Adrenal gland (tissue), 9 donors: ENCODE measurements at regions not wholly inside any gene's neighbourhood (a gene's known extent, or its start where the extent isn't known, plus 50 kb on each side); places are given as distances from the start of the nearest gene placed in this dataset.

Experiments
- DNase-seq, 7 donors: peaks; one replicate each; pipeline ENCODE4 v3.0.0-alpha.2; 2019 to 2020
- H3K27ac ChIP-seq, 5 donors: fragments of 200-600 bp; sonication (generic) in 4 of 5; 1 replicate in 3 of 5; 2 replicates in 2 of 5; pipeline versions ENCODE4 v1.5.1 to v1.8.0; 2016 to 2020; ENCODE audit warnings: mild to moderate bottlenecking in 1 of 5
- H3K27me3 ChIP-seq: fragments of 200-600 bp; 2 replicates; pipeline ENCODE4 v1.8.0; 2021
- H3K36me3 ChIP-seq, 2 donors: fragments of 200-600 bp; replicated peaks in 1 of 2; 1 replicate in 1 of 2; 2 replicates in 1 of 2; pipeline versions ENCODE4 v1.5.1 to v1.8.0; 2018 to 2022
- H3K4me1 ChIP-seq, 2 donors: fragments of 200-600 bp; replicated peaks in 1 of 2; 1 replicate in 1 of 2; 2 replicates in 1 of 2; pipeline versions ENCODE4 v1.5.1 to v1.8.0; 2018 to 2021
- H3K4me3 ChIP-seq, 4 donors: fragments of 200-600 bp; sonication (generic) in 3 of 4; one replicate each; pipeline ENCODE4 v1.5.1; 2016 to 2018
- H3K9me3 ChIP-seq, 3 donors: fragments of 200-600 bp; sonication (generic) in 1 of 3; replicated peaks in 1 of 3; 1 replicate in 2 of 3; 2 replicates in 1 of 3; pipeline versions ENCODE4 v1.5.1 to v1.8.0; 2016 to 2021
- POLR2A ChIP-seq, 2 donors: fragments of 450-650 bp; IDR thresholded peaks; one replicate each; pipeline ENCODE4 v1.6.1; 2017; ENCODE audit warnings: antibody characterized with exemption in 2 of 2, mild to moderate bottlenecking in 2 of 2, moderate library complexity in 1 of 2
- WGBS, 4 donors: extraction: QIAGEN DNeasy Blood & Tissue Kit in 2 of 4; methylation state at CpG; one replicate each; pipeline versions ENCODE4 v1.1.5 to v1.1.7; 2013 to 2017; 5-methylcytosine and 5-hydroxymethylcytosine counted together
- intact Hi-C, 2 donors: fragments of 100-400 bp; cut with DNase I; formaldehyde crosslinking; loops; one replicate each; pipeline versions ENCODE4 v1.14.1 to v1.15.0; 2022 to 2023
- TF ChIP-seq, protein P1 (sequence below), 6 experiments: fragments of 450-650 bp in 4 of 6; fragments of 200-600 bp in 2 of 6; sonication (generic) in 1 of 6; IDR thresholded peaks; 1 replicate in 5 of 6; 2 replicates in 1 of 6; pipeline versions ENCODE4 v1.5.1 to v1.8.0; 2016 to 2021; ENCODE audit warnings: antibody characterized with exemption in 6 of 6, mild to moderate bottlenecking in 2 of 6, moderate library complexity in 1 of 6
- donor health status: healthy with polysubstance abuse.
- donor health status: Bipolar disorder and iron deficiency.
- donor health status: DM: yes; HTN: yes; CAD: no.
- donor health status: DM: no; HTN: no; CAD: no.
- donor health status: DM: no; HTN: no; CAD: no.

DNA sequence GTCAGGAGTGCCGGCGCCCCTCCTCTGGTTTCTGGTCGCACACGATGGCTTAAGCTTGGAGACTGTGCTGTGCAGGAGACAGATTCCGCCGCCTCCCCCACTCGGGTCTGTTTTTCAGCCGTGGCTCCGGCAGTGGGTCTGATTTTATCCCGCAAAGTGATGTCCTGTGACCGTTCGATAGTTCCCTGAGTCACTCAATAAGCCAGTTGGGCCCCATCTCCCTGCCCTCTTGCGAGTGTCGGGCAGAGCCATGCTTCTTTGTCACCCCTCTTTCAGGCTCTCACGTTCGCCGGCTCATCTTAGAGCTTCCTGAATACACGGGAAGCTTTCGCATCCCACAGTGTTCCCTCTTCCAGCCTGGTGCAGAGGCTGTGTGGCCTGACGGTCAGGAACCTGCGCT is 127.8 kb upstream of the RFLNA start:
- intact Hi-C loops = no loop called here
- DNase-seq = no peak
- H3K9me3 ChIP-seq = no peaks in the 10 kb centered on the region
- WGBS, 4 donors = 88 to 91% (median 89%) methylated on average over 15 to 21 of the region's 21 CpGs
- no peaks in the 10 kb centered on the region for H3K27me3 ChIP-seq
- TF ChIP-seq, protein P1, sequence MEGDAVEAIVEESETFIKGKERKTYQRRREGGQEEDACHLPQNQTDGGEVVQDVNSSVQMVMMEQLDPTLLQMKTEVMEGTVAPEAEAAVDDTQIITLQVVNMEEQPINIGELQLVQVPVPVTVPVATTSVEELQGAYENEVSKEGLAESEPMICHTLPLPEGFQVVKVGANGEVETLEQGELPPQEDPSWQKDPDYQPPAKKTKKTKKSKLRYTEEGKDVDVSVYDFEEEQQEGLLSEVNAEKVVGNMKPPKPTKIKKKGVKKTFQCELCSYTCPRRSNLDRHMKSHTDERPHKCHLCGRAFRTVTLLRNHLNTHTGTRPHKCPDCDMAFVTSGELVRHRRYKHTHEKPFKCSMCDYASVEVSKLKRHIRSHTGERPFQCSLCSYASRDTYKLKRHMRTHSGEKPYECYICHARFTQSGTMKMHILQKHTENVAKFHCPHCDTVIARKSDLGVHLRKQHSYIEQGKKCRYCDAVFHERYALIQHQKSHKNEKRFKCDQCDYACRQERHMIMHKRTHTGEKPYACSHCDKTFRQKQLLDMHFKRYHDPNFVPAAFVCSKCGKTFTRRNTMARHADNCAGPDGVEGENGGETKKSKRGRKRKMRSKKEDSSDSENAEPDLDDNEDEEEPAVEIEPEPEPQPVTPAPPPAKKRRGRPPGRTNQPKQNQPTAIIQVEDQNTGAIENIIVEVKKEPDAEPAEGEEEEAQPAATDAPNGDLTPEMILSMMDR (IDR thresholded peaks at IDR 0.05) = no peak
- TF ChIP-seq POLR2A (IDR thresholded peaks at IDR 0.05) = no peak
- H3K27ac ChIP-seq = no peak overlapping the region
- no peaks in the 10 kb centered on the region for H3K36me3 ChIP-seq
- H3K4me3 ChIP-seq = no peak overlapping the region
- no peaks in the 10 kb centered on the region for H3K4me1 ChIP-seq

DNA sequence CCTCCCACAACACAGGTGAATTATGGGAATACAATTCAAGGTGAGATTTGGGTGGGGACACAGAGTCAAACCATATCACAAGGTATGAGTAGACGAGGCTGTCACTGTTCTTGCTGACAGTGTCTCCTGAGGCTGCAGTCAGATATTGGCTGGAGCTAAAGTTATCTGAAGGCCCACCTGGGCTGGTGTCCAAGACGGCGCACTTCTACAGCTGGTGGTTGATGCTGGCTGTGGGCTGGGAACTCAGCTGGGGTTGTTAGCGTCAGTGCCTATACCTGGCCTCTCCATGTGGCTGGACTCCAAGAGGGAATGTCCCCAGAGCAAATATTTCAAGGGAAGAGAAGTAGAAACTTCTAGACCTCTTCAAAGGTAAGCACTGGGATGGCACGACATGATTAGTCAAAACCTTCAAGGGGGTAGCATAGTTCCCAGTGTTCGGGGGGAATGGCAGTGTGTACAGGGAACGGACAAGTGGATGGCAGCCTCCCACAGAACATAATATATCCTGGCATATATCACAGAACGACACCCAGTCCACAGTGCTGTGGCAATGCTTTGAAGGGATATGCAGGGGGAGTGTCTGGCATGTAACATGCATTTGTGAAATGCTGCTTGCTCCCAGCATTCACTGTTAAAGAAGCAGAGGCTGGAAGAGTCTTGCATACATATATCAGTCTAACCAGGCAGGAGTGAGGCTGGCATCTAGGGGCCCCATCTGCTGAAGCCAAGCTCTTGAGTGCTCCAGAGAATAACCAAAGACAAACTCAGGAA is 126.7 kb upstream of the RFLNA start:
- Histone ChIP-seq H3K4me3 (no peak overlapping the region), H3K27me3 (no peaks in the 10 kb centered on the region), H3K4me1 (no peaks in the 10 kb centered on the region), H3K36me3 (no peaks in the 10 kb centered on the region), H3K9me3 (no peaks in the 10 kb centered on the region), H3K27ac (no peak overlapping the region)
- 72 to 88% (median 87%) methylated on average over 8 of the region's 8 CpGs for WGBS, 4 donors
- intact Hi-C loops = no loop called here
- no peak for DNase-seq
- TF ChIP-seq POLR2A (IDR thresholded peaks at IDR 0.05) = no peak
- TF ChIP-seq, protein P1 (IDR thresholded peaks at IDR 0.05) = no peak

DNA sequence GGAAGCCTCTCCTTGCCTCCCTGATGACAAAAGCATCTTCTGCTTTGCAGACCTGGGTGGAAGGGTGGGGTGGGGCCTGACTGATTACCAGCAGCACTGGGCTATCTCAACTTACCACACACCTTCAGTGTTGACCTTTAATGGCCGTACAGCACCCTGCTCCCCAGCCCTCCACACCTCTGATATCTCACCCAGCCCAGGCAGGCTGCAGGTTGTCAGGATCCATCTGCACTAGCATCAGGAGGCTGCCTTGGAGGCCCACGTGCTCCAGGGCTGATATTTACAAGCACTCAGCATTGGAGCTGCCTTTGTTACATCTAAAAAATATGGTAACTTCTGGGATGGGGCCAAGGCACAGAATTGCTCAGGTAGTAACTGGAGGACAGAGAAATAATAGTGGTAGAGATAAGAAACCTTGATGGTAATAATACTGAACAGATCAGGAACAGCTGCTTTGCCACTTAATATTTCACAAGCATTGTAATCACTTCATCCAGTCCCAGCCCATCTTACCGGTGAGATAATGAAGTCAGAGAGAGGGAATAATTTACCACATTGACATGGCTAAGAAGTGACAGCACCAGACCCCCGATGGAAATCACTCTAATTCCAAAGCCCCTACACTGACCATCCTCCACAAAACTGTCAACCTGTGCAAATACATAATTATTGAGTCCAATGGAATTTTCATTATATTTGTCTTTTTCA is 125.2 kb upstream of the RFLNA start:
- intact Hi-C loops = no loop called here
- Histone ChIP-seq H3K27ac (no peak overlapping the region), H3K4me3 (no peak overlapping the region), H3K36me3 (no peaks in the 10 kb centered on the region), H3K9me3 (no peaks in the 10 kb centered on the region), H3K27me3 (no peaks in the 10 kb centered on the region), H3K4me1 (peaks cover 0 to 5% of the 10 kb centered on the region in 2 donors)
- 73 to 82% (median 80%) methylated on average over 3 to 4 of the region's 4 CpGs for WGBS, 4 donors
- no peak for DNase-seq
- TF ChIP-seq POLR2A (IDR thresholded peaks at IDR 0.05) = no peak
- TF ChIP-seq, protein P1 (IDR thresholded peaks at IDR 0.05) = no peak

DNA sequence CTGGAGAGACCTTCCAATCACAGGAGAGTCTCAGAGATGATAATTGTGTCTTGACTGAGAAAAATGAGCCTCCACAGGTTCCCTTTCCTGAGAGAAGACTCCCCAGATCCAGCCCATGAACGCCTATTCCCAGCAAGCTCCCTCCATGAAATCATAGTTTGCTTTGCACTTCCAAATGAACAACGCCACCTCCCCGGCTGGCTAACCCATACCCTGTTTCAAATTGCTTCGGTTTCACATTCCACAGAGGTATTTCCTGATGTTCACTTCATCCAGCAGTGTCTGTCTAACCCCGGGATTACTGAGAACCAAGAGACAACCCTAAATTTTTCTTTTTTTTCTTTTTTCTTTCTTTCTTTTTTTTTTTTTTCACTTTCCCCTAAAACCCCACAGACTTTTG is 124.1 kb upstream of the RFLNA start:
- intact Hi-C loops = no loop called here
- no peak overlapping the region for H3K4me3 ChIP-seq
- no peaks in the 10 kb centered on the region for H3K9me3 ChIP-seq
- DNase-seq = no peak
- no peaks in the 10 kb centered on the region for H3K27me3 ChIP-seq
- 71 to 93% (median 87%) methylated on average over 4 to 5 of the region's 5 CpGs for WGBS, 4 donors
- TF ChIP-seq, protein P1 (IDR thresholded peaks at IDR 0.05) = no peak
- TF ChIP-seq POLR2A (IDR thresholded peaks at IDR 0.05) = no peak
- peaks cover 0 to 5% of the 10 kb centered on the region in 2 donors for H3K4me1 ChIP-seq
- H3K36me3 ChIP-seq = no peaks in the 10 kb centered on the region
- H3K27ac ChIP-seq = no peak overlapping the region
